C4-2B (cell line): ENCODE measurements at regions not wholly inside any gene's neighbourhood (a gene's known extent, or its start where the extent isn't known, plus 50 kb on each side); places are given as distances from the start of the nearest gene placed in this dataset.

ENCODE experiments used
- H3K27ac ChIP-seq: fragments of 450-650 bp; 2 replicates; pipeline ENCODE4 v1.5.1; 2017
- ZFX ChIP-seq: fragments of 450-650 bp; IDR thresholded peaks from 2 replicates; pipeline ENCODE4 v1.6.1; 2017
- TF ChIP-seq, protein P1 (sequence below): fragments of 450-650 bp; conservative IDR thresholded peaks from 2 replicates; pipeline ENCODE4 v1.5.1; 2017; ENCODE audit warnings: mild to moderate bottlenecking

- no peak overlapping the region for H3K27ac ChIP-seq
- TF ChIP-seq, protein P1, sequence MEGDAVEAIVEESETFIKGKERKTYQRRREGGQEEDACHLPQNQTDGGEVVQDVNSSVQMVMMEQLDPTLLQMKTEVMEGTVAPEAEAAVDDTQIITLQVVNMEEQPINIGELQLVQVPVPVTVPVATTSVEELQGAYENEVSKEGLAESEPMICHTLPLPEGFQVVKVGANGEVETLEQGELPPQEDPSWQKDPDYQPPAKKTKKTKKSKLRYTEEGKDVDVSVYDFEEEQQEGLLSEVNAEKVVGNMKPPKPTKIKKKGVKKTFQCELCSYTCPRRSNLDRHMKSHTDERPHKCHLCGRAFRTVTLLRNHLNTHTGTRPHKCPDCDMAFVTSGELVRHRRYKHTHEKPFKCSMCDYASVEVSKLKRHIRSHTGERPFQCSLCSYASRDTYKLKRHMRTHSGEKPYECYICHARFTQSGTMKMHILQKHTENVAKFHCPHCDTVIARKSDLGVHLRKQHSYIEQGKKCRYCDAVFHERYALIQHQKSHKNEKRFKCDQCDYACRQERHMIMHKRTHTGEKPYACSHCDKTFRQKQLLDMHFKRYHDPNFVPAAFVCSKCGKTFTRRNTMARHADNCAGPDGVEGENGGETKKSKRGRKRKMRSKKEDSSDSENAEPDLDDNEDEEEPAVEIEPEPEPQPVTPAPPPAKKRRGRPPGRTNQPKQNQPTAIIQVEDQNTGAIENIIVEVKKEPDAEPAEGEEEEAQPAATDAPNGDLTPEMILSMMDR: no peak
- no peak for TF ChIP-seq ZFX
Measured at GRCh38 chr15:39244776-39245175, 336.1 kb upstream of the THBS1 start.

DNA sequence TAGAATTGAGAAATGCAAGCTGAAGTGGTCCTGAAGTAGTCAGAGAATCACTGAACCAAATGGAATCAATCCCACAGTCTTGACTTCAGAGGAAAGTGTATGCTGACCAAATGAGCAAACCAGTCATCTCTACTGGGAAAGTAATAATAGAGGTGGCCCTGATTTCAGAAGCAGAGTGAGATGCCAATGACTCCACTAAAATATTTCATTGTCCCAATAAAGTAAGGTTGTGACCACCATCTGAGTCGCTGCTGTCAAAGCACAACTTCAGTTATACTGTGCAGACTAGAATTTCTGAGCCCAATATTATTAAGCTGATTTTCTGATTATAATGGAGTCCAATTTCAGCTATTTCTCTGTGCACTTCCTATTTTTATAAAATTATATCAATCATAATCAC lies 334.4 kb upstream of the THBS1 start:
- H3K27ac ChIP-seq: no peak overlapping the region
- TF ChIP-seq ZFX: no peak
- TF ChIP-seq, protein P1: no peak

DNA sequence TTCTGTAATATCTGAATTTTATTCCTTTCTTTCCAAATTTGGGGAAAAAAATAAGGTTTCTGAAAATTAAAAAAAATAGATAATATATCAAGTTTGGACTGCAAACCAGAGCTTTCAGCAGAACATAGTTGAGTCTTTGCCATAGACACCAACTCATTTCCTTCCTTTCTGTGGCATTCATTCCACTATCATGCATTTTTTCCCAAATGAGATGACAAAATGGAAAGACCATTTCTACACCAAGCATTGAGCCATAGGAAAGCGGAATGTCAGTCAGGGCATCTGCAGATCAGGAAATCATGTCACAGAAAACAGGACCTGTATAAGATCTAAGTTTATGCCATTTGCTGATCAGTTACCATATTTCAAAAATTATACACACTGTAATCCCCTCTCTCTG lies 333.3 kb upstream of the THBS1 start:
- H3K27ac ChIP-seq: no peak overlapping the region
- no peak for TF ChIP-seq ZFX
- TF ChIP-seq, protein P1: no peak

DNA sequence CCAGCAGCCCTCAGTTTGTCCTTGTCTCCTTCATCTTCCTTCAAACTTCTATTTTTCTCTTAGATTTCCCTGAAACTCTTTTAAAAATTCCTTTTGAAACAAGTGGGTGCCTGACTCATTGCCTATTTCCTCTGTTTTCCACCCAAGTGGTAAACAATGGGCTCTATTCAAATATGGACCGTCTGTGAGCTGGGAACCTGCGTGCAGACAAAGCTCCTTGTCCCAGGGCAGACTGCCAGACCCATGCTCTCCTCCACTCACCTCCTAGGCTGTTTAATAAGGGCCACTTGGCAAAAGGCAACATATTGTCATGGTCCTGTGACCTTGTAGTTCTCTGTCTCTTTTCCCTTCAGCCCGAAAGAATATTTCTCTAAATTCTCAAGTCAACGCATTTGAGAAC lies 332.7 kb upstream of the THBS1 start:
- no peak overlapping the region for H3K27ac ChIP-seq

GRCh38 chr15:39250001-39250400 lies 330.9 kb upstream of the THBS1 start:
- H3K27ac ChIP-seq: no peak overlapping the region
- TF ChIP-seq, protein P1: no peak
- TF ChIP-seq ZFX: no peak

More for the DNA sequence above, 332.7 kb upstream of the THBS1 start:
- TF ChIP-seq, protein P1: no peak
- no peak for TF ChIP-seq ZFX

GRCh38 chr15:39250460-39251186 lies 330.3 kb upstream of the THBS1 start:
- no peak overlapping the region for H3K27ac ChIP-seq
- no peak for TF ChIP-seq ZFX
- TF ChIP-seq, protein P1: no peak

GRCh38 chr15:39251413-39252133 lies 329.3 kb upstream of the THBS1 start:
- no peak overlapping the region for H3K27ac ChIP-seq
- TF ChIP-seq, protein P1: no peak
- no peak for TF ChIP-seq ZFX
